HG02642 (cell line): ENCODE measurements at regions not wholly inside any gene's neighbourhood (a gene's known extent, or its start where the extent isn't known, plus 50 kb on each side); places are given as distances from the start of the nearest gene placed in this dataset.

Source experiments
- ATAC-seq: cut with Tn5 transposase; IDR thresholded peaks from one replicate; pipeline ENCODE4 v1.9.1; 2021; ENCODE audit warnings: mild to moderate bottlenecking; ENCODE audit not compliant: unreplicated experiment, poor library complexity

DNA sequence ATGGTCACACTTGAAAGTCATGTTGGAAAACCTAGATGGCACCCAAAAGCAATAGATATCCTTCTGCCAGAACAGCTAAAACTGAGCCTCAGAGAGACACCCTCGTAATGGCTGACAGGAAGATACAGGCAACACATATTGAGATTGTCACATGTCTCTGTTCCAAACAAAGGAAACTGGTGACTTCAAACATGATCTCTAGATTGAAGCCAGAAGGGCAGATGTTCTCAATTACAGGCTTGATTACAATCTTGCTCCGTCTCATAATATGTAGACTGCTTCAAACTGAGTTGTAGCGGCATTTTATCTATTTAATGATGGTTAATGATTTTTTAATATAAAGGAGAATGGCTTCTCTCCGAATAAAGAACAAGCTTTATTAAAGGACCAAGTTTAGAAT, 774.3 kb downstream of the KCTD16 start:
- no peak for ATAC-seq

DNA sequence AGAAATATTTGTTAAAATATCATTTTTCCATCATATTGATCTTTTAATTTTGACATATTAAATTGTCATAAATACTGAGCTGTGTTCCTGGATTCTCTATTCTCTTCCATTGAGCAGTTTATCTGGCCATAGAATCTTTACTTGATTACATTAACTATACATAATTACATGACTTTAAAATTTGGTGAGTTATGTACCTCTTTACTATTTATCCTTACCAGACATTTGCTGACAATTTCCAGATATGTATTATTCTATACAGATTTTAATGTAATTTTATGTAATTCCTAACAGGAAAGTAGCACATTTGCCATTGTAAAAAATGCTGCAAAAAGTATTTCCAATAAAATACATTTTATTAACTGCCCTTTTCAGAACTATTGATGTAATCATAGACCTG, 770.3 kb downstream of the KCTD16 start:
- ATAC-seq = no peak

GRCh38 chr5:144918371-144918770, 747.7 kb downstream of the KCTD16 start:
- ATAC-seq = no peak

DNA sequence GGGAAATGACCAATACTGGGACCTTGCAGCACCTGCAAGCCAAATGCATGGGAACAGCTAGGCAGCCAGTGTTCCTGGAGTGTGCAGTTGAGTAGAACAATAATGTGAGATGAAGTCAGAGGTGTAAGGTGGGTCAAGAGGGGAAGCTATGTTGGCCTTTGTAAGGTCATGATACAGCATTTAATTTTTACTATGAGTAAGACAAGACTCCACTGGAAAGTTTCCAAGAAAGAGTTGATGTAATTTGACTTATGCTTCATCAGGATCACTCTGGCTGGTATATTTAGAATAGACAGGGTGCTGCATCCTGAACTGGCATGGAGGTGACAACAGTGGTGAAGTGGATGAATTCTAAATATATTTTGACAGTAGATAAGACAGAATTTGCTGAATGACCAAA, 744.8 kb downstream of the KCTD16 start:
- no peak for ATAC-seq

GRCh38 chr5:144913661-144914060, 743.0 kb downstream of the KCTD16 start:
- no peak for ATAC-seq

GRCh38 chr5:144896473-144896872, 725.8 kb downstream of the KCTD16 start:
- ATAC-seq = no peak

DNA sequence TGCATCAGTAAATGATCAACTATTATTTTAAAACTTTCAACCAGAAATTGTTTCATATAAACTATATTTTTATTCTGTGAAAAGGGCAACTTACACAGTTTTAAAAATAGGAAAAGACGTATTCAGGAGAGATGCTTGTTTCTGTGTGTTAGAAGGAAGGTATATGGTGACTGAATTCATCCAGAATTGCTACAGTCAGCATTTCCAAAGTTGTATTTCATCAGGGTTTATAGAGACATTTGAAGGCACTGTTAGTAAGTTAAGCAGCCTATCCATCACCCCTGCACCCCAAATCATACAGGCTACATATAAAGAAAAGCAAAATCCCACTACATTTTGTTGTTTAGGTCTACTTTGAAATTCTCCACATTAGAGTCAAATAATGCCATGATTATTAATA, 716.0 kb downstream of the KCTD16 start:
- ATAC-seq = no peak

GRCh38 chr5:144882739-144883283, 712.1 kb downstream of the KCTD16 start:
- ATAC-seq = no peak

- no peak for ATAC-seq
Observed at GRCh38 chr5:144880513-144880912, 709.8 kb downstream of the KCTD16 start.

DNA sequence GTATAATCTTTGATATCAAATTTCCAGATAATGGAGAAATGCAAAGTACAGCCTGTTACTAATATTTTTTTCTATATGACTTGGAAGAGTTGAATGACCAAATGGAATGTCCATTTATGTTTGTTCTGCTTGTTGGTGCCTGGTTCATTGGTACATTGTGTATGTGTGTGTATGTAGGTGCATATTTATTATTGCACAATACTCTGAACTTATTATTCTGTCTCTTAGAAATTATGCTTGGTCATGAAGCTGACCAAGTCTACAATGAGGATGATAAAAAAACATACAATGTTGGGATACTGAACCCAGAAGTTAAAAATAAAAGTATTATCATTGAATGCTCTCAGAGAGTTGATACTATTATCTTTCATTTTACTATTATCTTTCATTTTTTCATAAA, 706.3 kb downstream of the KCTD16 start:
- no peak for ATAC-seq

DNA sequence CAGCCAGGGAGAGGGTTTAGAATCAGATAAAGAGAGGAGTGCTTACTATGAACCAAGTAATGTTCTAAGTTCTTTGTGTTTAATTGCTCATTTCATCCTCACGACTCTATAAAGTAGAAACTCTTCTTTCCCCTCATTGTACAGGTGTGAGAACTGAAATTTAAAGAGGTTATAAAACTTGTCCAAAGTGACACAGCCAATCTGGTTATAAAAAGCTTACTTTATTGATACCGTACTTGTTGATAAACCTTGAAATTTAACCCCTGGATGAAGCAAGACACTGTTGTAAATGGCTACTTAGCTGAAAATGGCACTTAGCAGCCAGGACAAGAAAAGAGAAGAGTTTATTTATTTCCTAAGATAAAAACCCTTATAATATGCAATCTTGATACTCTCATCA, 702.4 kb downstream of the KCTD16 start:
- no peak for ATAC-seq

DNA sequence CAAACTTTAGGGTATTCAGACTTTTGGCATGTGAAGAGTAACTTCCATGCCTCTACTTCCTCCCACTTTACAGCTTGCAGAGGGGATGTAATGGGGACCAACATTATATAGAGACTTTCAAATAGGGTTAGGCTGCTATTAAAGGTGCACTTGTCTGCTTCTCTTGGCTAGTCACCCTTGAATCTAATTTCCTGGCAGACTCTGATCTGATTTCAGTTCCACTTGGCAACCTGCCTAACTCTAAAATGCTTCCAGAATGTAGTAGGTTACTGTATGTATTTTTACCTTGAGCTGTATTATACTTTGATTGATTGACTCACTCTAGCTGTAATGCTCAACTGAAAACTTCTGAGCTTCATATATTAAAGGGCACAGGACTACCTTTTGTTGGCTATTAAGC, 693.4 kb downstream of the KCTD16 start:
- no peak for ATAC-seq

DNA sequence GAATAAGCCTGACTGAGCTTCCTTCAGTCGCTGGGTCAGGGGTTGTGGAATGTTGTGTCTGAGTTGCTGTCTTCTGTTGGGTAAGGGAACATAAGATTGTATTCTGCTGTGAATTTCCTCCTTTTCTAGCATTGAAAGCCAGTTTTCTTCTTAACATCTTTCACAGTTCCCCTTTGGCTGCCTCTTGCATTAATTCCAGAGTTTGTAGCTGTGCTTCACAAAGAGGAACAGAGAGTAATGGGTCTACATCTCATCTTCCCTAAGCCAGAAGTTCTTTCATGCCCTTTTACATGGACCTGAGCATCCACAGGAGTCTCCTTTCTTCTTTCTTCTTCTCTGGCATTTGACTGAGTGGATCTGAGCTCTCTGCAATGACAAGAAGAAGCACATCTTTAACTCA, 686.8 kb downstream of the KCTD16 start:
- ATAC-seq = no peak

DNA sequence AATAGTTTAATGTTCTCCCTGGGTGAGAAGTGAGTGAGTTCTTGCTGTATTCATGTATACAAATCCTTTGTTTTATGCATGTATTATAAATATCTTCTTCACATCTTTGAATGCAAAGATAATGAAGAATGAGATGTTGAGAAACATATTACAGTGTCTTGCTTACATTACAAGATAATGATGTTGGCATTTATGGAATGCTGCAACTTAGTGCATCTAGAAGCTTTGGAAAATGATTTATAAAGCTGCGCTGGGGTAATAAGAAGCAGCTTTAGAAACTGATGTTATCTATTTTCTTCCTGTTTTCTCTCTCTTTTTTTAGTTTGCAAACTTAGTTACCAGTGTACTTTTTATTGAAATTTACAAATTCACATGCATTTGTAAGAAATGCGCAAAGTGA, 673.4 kb downstream of the KCTD16 start:
- no peak for ATAC-seq

DNA sequence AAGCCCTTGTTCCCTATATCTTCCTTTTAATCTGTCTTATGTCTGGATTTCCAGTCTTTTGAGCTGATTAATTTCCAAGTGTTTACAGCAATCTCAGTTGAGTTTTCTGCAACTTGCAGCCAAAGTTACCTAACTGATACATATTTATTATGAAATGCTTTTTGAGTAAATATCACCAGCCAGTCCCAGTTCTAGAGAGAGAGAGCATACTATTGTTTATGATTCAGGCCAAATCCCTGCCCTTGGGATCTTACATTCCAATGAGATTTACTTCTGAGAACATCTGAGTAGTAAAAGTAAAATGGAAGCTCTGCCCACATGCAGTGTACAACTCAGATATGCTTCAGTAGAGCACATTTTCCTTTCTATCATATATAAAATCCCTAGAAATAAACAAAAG, 661.7 kb downstream of the KCTD16 start:
- ATAC-seq = no peak

- ATAC-seq = no peak
Observed at GRCh38 chr5:144831650-144832049, 661.0 kb downstream of the KCTD16 start.

DNA sequence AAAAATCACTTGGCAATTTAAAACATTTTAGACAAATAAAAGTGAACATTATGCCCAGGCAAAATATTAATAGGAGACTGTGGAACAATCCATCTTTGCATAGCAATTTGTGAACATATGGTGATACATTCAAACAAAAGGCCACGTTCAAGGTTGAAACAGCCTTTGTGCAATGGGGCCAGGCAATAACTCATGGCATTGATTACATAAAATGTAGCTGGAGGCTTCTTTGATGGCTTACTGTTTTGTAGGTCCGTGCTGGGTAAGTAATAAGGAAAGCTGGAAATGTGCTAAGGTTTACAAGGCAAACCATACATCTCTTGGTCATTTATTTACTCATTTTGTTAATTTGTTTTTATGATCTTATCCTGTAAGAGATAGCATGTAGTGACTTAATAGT, 651.8 kb downstream of the KCTD16 start:
- no peak for ATAC-seq

GRCh38 chr5:144820278-144820677, 649.6 kb downstream of the KCTD16 start:
- ATAC-seq = no peak

DNA sequence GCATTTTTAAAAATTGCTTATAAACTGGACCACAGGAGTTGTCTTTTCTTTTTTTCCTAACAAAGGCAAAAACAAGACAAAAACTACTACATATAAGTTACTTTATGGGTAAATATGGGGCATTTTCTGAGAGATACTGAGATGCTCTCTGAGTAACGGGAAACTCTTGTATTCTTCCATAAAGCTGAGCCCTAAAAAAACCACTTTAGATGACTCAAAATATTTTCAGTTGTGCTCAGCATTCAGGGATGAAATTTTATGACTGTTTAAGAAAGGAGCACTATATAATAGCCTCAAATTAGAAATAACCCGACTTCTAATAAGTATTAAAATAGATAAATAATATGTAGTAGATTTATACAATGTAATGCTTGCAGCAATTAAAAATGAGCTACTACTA, 644.5 kb downstream of the KCTD16 start:
- ATAC-seq = no peak

- ATAC-seq = no peak
Observed at GRCh38 chr5:144812763-144813162, 642.1 kb downstream of the KCTD16 start.

DNA sequence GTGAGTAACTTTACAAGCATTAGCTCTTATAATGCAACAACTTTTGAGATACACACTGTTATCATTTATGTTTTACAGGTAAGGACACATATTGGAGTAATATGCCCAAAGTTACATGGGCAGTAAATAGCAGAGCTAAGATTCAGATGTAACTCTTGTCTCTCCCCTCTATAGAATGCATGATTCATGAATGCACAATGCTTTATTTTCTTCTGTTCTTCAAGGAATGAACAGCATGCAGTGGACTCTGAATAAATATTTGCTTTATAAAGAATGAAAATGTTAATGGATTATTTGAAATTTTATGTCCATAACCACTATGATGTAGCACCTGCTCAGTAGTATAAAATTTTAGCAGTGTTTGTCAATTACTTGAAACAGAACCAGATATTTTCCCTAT, 629.5 kb downstream of the KCTD16 start:
- ATAC-seq = no peak

DNA sequence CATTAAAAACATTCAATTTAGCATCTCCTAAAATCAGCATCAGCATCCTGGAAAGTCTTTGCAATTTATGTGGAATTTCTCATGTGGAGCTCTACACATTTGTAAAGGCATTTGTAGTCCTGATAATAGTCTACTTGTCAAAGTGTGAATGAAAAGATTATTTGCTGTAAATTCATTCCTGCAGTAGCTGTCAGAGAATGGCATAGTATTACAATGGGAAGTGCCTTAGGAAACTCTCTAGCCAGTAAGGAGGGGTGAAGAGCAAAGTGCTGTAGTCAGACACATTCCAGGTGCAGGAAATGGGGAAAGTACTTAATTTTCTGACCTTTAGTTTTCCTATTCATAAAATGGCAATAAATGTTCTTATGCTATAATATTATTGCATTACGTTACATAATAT, 627.9 kb downstream of the KCTD16 start:
- no peak for ATAC-seq

DNA sequence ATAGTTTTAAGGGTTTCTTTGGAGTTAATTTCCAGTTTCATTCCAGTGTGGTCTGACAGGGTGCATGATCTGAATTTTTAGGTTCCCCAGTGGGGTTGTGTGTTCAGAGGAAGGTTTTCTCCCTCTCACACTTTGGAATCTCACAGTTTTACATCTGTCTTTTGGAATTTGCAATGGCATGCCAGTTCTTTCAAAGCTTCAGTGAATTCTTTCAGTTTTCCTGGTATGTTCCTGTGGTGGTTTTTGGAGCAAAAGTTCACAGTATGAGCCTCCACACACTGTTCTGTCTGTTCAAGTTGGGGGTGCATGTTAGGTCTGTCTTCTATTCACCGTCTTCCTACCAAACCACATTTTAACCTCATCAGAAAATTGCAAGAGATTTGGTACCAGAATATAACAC, 624.2 kb downstream of the KCTD16 start:
- no peak for ATAC-seq
